ENCODE measurements at regions not wholly inside any gene's neighbourhood (a gene's known extent, or its start where the extent isn't known, plus 50 kb on each side); places are given as distances from the start of the nearest gene placed in this dataset.

GRCh38 chr3:148208975-148209374, 488.7 kb upstream of the AGTR1 start:
- no peak overlapping the region for H3K4me3 Mint-ChIP-seq
- H3K4me3 ChIP-seq (ENCODE audit: low read length) = no peak overlapping the region
- H3K36me3 ChIP-seq (ENCODE audit: insufficient read depth, low read length) = no peaks in the 10 kb centered on the region
- H3K4me1 Mint-ChIP-seq (ENCODE audit: low read depth) = no peaks in the 10 kb centered on the region
- POLR2A ChIA-PET = no interaction called here
- H3K36me3 Mint-ChIP-seq (ENCODE audit: low read depth) = no peaks in the 10 kb centered on the region
- H3K27me3 Mint-ChIP-seq = no peaks in the 10 kb centered on the region
- no peak overlapping the region for H3K27ac ChIP-seq (ENCODE audit: low read depth in 1 of 2, low read length in 2 of 2)
- TF ChIP-seq CTCF (IDR thresholded peaks at IDR 0.05) = no peak
- peaks cover 2% of the 10 kb centered on the region for H3K9me3 Mint-ChIP-seq
- DNase-seq (no peak), ATAC-seq (ENCODE audit: poor library complexity) (no peak)
- H3K27me3 ChIP-seq (ENCODE audit: control insufficient read depth in 1 of 2, insufficient read depth in 2 of 2, low read length in 2 of 2) = no peaks in the 10 kb centered on the region
- H3K27ac Mint-ChIP-seq = no peak overlapping the region
- H3K4me1 ChIP-seq (ENCODE audit: insufficient read depth, low read length) = no peaks in the 10 kb centered on the region
- intact Hi-C loops (cut with DNase I, micrococcal nuclease) = no loop called here
- CTCF ChIA-PET = no interaction called here
- peaks cover 0 to 3% of the 10 kb centered on the region in 2 experiments for H3K9me3 ChIP-seq (ENCODE audit: control insufficient read depth in 1 of 2, insufficient read depth in 1 of 2, low read length in 2 of 2)

GRCh38 chr3:148211725-148212124, 486.0 kb upstream of the AGTR1 start:
- Histone ChIP-seq H3K27ac (ENCODE audit: low read depth in 1 of 2, low read length in 2 of 2) (no peak overlapping the region), H3K9me3 (ENCODE audit: control insufficient read depth in 1 of 2, insufficient read depth in 1 of 2, low read length in 2 of 2) (peaks cover 0 to 3% of the 10 kb centered on the region in 2 experiments), H3K36me3 (ENCODE audit: insufficient read depth, low read length) (no peaks in the 10 kb centered on the region), H3K4me3 (ENCODE audit: low read length) (no peak overlapping the region), H3K4me1 (ENCODE audit: insufficient read depth, low read length) (no peaks in the 10 kb centered on the region), H3K27me3 (ENCODE audit: control insufficient read depth in 1 of 2, insufficient read depth in 2 of 2, low read length in 2 of 2) (no peaks in the 10 kb centered on the region)
- no peak overlapping the region for H3K4me3 Mint-ChIP-seq
- H3K9me3 Mint-ChIP-seq = peaks cover 2% of the 10 kb centered on the region
- H3K27ac Mint-ChIP-seq = no peak overlapping the region
- H3K4me1 Mint-ChIP-seq (ENCODE audit: low read depth) = no peaks in the 10 kb centered on the region
- TF ChIP-seq CTCF (IDR thresholded peaks at IDR 0.05) = no peak
- intact Hi-C loops (cut with DNase I, micrococcal nuclease) = no loop called here
- H3K36me3 Mint-ChIP-seq (ENCODE audit: low read depth) = no peaks in the 10 kb centered on the region
- ChIA-PET CTCF (no interaction called here), POLR2A (no interaction called here)
- H3K27me3 Mint-ChIP-seq = no peaks in the 10 kb centered on the region
- ATAC-seq (ENCODE audit: poor library complexity) = no peak
- no peak for DNase-seq

- Histone ChIP-seq H3K27ac (ENCODE audit: low read depth in 1 of 2, low read length in 2 of 2) (no peak overlapping the region), H3K27me3 (ENCODE audit: control insufficient read depth in 1 of 2, insufficient read depth in 2 of 2, low read length in 2 of 2) (no peaks in the 10 kb centered on the region), H3K4me1 (ENCODE audit: insufficient read depth, low read length) (no peaks in the 10 kb centered on the region), H3K36me3 (ENCODE audit: insufficient read depth, low read length) (no peaks in the 10 kb centered on the region), H3K4me3 (ENCODE audit: low read length) (no peak overlapping the region), H3K9me3 (ENCODE audit: control insufficient read depth in 1 of 2, insufficient read depth in 1 of 2, low read length in 2 of 2) (no peaks in the 10 kb centered on the region)
- intact Hi-C loops (cut with DNase I, micrococcal nuclease) = no loop called here
- Mint-ChIP-seq H3K4me1 (ENCODE audit: low read depth) (no peaks in the 10 kb centered on the region), H3K27ac (no peak overlapping the region), H3K9me3 (no peaks in the 10 kb centered on the region), H3K27me3 (no peaks in the 10 kb centered on the region), H3K36me3 (ENCODE audit: low read depth) (no peaks in the 10 kb centered on the region), H3K4me3 (no peak overlapping the region)
- TF ChIP-seq CTCF (IDR thresholded peaks at IDR 0.05) = no peak
- ChIA-PET CTCF (no interaction called here), POLR2A (no interaction called here)
- DNase-seq (no peak), ATAC-seq (ENCODE audit: poor library complexity) (no peak)
Observed at GRCh38 chr3:148214705-148215104, 483.0 kb upstream of the AGTR1 start.

All from CD4-positive, alpha-beta T cell (primary cell).